Suprapubic skin (tissue), 3 donors: ENCODE measurements at regions not wholly inside any gene's neighbourhood (a gene's known extent, or its start where the extent isn't known, plus 50 kb on each side); places are given as distances from the start of the nearest gene placed in this dataset.

ENCODE experiments used
- POLR2A ChIP-seq, 2 donors: fragments of 450-650 bp; IDR thresholded peaks; one replicate each; pipeline ENCODE4 v1.6.1; 2017; ENCODE audit warnings: antibody characterized with exemption in 2 of 2, mild to moderate bottlenecking in 2 of 2, moderate library complexity in 2 of 2
- TF ChIP-seq, protein P1 (sequence below), 2 donors: fragments of 200-600 bp in 1 of 2; fragments of 450-650 bp in 1 of 2; sonication (generic) in 1 of 2; IDR thresholded peaks; one replicate each; pipeline ENCODE4 v1.5.1; 2016 to 2019; ENCODE audit warnings: antibody characterized with exemption in 2 of 2, mild to moderate bottlenecking in 1 of 2, moderate library complexity in 1 of 2

DNA sequence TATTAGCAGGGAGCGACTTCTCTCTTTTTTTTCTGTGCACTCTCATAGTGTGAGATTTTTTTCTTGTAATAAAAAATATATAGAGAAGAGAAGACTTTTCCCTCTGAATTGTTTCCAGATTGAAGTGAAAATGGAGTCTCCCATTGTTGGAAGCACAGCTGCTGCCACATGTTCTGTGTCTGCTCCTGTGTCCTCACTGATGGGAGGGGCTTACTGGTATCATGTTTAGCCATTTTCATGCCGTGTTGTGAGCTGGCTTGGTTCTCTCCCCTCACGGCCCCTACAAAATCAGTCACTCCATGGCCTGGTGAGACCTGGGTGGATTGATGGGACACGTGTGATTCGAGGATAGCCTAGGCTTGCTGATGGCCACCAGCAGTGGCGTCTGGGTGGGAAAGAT is 379.7 kb upstream of the DDHD1 start:
- TF ChIP-seq, protein P1, sequence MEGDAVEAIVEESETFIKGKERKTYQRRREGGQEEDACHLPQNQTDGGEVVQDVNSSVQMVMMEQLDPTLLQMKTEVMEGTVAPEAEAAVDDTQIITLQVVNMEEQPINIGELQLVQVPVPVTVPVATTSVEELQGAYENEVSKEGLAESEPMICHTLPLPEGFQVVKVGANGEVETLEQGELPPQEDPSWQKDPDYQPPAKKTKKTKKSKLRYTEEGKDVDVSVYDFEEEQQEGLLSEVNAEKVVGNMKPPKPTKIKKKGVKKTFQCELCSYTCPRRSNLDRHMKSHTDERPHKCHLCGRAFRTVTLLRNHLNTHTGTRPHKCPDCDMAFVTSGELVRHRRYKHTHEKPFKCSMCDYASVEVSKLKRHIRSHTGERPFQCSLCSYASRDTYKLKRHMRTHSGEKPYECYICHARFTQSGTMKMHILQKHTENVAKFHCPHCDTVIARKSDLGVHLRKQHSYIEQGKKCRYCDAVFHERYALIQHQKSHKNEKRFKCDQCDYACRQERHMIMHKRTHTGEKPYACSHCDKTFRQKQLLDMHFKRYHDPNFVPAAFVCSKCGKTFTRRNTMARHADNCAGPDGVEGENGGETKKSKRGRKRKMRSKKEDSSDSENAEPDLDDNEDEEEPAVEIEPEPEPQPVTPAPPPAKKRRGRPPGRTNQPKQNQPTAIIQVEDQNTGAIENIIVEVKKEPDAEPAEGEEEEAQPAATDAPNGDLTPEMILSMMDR (IDR thresholded peaks at IDR 0.05): no peak
- TF ChIP-seq POLR2A (IDR thresholded peaks at IDR 0.05): no peak
